NCI-H1048 (cell line): ENCODE measurements at regions not wholly inside any gene's neighbourhood (a gene's known extent, or its start where the extent isn't known, plus 50 kb on each side); places are given as distances from the start of the nearest gene placed in this dataset.

Experiments
- DNase-seq: peaks from one replicate; lab custom pipeline; 2025; lab: John Stamatoyannopoulos, UW

DNA sequence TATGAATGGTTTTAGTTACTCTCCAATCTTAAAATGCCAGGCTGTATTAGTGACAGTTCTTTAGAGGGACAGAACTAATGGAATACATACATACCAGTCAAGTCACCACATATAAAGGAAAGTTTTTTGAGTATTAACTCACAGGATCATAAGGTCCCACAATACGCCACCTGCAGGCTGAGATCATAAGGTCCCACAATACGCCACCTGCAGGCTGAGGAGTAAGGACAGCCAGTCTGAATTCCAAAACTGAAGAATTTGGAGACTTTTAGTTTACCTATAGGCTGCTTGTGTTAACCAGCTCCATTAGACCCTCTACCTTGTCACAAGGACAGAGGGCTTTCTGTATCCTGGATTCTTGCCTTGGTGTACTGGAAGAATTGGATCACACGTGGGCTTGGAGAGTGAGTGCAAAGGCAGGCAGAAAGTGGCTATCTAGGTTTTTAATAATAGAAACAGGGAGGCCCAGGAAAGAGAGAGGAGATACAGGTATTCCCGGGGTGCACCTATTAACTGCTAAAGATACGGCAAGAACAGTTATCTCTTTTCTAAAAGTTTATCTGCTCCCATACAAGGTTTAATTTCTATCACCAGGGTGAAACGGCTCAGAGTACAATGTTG, 234.9 kb upstream of the CYRIA start:
- DNase-seq = no peak

DNA sequence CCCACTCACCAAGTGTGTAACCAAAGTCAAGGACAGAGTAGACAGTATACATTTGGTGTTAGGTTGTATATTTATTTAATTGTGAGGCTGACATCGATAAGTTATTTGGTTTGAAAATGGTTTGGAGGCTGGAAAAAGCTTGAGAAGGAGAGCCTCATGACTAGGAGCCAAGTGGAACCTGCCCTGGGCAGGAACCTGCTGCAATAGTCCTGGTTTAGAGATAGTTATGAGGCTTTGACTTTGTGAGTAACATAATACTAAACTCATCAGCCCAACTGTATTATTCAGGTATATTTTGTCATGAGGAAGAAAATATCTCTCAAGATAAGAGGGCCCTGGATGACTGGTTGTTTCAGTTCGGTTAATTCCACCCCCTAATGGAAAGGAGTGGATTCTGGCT, 234.3 kb upstream of the CYRIA start:
- DNase-seq = no peak

DNA sequence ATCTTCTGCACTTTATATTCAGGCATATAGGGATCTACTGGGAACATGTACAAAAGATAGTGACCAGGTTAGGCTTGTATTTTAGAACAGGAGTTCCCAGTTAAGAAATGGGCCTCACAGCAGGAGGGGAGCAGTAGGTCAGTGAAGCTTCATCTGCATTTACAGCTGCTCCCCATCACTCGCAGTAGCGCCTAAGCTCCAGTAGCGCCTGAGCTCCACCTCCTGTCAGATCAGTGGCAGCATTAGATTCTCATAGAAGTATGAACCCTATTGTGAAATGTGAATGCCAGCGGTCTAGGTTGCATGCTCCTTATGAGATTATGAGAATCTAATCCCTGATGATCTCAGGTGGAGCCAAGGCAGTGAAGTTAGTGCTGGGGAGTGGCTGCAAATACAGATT, 224.4 kb upstream of the CYRIA start:
- no peak for DNase-seq

DNA sequence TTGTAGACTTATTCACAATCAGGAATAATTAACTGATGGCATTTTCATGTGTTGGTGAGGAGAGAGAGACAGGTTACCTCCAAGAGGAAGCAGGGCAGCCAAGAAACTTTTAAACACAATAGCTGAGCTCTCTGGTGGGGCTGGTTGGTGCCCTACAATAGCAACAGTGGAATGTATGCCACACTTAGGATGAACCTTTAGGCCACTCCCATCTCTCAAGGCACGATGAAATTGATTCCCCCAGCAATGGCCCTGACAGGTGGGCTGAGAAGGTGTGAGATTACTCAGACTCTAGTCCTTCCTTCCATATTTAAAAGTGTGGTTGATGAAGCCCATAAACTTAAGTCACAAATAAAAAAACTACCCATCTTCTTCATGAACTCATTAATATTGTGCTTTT, 219.4 kb upstream of the CYRIA start:
- DNase-seq = no peak

DNA sequence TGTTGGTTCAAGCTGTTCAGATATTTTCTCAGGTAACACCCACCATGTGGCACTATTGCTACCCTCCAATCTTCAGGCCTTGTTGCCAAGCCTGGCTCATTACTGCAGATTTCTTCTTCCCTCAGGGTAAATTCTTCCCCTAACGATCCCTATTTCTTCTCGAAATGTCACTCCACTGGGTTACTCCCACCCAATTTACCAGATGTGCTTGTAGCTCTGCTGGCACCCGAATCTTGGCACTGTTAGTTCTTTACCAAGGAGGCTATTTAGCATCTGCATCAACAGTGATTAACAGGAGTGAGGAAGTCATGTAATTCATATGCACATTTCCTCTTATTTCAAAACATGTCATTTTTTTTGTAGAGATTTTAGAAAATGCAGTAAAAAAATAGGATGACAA, 217.1 kb upstream of the CYRIA start:
- DNase-seq = no peak

DNA sequence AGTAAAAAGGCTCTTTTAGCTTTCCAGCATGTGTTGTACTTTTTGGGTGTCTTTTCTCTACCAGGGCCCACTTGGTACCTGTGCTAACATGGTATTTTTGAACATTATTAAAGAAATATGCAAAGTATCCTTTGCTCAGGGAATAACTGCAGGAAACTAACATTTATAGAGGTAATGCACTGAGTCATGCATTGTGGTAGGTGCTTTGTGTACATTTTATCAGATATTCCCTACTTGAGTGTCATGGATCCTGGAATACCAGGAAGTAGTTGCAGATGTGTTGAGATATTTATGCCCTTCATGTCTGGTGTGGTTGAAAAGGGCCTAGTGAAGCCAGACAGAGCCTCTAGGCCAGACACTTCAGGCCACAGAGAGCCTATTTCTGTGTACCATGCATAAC, 215.5 kb upstream of the CYRIA start:
- DNase-seq = no peak

DNA sequence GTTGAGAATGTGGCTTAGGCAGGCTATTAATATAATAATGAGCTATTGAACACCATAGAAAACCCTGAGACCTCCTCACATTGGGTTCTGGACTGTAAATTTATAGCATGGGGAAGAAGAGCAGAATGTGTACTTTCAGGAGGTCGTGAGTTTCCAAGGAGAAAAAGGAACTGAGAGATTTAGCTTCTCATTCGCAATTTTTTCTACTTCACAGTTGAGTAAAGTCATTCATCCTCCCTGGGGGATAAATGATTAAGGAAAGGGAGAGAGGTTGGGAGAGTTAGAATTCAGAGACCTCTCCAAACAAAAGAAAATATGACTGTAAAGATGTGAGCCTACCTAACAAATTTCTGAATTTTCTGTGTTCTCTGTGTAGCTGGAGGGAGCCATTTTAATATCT, 205.8 kb upstream of the CYRIA start:
- no peak for DNase-seq

DNA sequence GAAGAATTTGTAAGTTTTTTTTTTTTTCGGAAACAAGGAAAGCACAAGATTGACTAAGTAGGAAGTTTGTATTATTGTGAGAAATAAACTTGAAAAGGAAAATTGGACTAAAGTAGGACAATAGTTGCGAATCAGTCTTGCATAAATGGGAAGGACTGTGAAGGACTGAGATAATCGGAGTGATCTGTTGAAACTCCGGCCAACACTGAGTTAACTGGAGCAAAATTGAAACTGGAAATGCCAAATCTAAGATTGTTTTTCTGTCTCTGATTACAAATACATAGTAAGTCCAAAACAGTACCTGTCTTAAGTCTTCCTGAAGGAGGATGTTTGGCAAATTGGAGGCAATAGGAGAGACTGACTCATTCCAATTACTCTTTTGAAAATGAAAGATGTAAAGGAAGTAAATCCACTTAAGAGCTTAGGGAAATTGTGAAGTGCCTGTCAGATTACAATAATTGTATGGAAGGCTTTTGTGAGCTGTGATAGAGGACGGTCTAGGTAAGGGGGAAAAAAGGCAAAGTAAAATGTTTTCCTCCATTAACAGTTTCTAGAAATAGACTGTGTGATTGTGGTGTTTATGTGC, 204.9 kb upstream of the CYRIA start:
- DNase-seq = no peak

DNA sequence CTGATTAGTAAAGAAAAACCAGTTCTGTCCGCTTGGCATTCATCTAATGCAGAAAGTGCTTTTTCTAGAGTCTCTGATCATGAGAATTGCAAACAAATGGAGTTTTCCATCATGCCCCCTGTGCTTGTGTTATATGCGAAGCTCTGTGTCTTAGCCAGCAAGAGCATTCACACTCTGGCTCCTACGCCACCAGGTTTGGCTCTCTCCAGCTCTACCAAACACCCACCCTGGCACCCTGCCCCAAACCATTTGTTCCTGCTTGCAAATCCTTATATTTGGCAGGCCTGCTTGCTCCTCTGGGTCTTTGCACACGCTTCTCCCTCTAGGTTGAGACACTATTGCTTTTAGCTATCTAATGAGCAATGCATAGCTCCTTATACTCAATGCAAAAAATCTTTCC, 204.1 kb upstream of the CYRIA start:
- no peak for DNase-seq

DNA sequence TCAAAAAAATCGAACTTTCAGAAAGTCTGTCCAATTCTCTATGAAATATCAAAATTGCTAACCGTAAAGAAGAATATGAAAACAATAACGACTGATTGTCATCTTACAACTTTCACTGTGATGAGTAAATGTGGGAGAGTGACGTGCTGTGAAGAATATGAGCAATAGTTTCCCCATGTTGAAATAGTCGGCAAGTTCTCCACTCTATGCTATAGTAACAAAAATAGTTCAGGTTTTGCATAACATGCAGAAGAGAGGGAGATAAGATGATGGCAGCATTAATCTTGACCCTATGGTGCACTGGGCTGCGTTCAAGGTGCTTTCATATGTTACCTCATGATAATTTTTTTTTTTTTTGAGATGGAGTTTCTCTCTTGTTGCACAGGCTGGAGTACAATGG, 196.8 kb upstream of the CYRIA start:
- DNase-seq = no peak

DNA sequence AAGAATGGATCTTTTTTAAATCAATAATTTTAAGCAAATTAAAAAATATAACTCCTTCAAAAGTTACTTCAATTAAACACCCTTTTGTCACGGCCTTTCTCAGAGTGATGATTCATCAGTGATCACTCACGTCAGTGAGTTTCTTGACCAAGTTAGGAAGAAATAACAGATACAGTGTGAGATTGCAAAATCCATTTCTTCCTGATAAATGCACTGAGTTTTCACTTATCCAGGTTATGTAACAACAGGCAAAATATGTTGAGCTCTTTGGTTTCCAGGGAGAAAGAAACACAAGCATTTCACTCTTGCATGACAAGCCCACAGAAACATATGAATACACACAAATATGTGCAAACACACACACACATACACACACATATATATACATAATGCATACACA, 195.9 kb upstream of the CYRIA start:
- no peak for DNase-seq

DNA sequence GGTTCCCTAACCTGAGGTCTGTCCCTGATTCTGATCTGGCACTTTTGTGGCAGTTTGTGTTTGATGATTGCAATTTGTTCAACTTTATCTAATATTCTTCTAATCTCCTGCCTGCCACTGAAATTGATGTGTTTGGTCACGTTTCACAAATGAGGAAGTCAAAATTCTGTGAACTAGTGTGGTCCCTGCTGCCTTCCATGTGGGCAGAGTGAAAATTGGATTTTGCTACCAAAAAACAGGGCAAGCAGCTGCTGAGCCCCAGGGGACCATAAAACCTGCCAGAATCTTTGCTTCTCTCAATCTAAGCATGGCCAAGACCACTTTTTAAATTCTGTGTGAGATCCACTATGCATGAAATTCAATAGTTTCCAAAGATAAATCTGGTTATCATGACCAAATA, 195.5 kb upstream of the CYRIA start:
- no peak for DNase-seq

DNA sequence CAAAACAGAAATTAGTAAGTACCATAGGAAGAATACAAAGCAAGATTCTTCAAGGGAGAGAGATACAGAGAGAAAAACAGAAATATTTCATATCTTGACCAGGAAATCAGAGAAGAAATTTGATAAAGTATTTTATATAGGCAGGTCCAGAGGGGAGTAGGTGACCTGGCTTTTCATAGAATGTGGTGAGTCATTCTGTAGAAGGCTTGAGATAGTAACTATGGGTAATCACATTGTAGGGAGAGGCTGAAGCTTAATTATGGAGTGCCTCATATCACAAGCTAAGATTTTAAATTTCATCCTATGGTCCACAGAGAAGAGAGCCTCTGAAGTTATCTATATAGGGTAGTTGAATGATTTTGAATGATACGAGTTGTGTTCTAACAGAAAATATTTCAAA, 195.0 kb upstream of the CYRIA start:
- no peak for DNase-seq

DNA sequence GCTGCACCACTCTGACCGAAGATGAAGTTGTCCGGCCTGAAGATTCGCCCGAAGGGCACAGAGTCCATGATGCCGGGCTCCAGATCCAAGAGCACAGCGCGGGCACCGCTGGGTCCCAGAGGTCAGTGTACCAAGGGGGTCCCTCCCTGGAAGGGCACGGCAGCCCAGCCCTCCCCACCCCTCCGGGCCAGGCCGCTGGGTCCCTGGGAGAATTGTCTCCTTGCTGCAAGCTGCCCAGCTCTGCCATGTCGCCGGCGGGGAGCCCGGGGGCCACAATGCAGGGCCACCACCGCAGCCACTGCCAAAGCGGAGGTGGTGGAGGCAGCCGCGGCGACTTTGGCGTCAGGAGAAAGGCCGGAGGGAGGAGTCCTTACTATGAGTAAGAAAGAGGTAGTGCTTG, 189.5 kb upstream of the CYRIA start:
- DNase-seq = no peak

DNA sequence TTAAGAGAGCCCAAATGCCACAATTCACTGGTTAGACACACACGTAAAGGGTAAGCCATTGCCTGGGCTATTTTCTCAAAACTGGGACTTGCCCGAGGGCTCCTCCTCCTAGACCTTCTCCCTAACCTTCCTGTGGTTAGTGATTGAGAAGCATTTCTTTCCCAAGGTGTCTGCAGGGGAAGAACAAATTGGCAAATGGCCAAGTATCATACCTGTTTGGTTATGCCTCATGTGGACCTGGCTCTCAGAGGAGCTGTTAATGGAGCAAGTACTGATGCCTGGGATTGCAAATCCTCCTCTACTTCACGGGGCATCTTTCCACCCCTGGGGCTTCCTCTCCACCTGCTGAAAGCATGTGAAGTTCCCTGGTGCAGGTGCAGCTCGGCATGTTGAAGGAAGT, 187.5 kb upstream of the CYRIA start:
- no peak for DNase-seq

DNA sequence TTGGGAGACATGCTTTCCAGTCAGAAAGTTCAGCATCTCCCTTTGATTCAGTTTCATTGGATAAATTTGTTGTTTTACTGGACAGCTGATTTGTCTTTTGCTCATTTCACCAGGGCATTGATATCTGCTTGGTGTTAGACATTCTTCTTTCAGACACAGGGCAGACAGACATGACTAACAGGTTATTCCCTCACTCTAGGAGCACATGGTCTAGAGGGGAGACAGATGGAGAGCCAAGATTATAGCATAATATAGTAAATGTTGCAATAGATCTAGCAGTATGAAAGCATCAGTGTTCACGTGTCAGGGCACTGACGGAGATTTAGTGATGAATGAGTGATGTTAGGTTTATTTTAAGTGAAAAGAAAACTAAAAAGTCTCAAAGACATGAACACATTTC, 187.0 kb upstream of the CYRIA start:
- DNase-seq = no peak

DNA sequence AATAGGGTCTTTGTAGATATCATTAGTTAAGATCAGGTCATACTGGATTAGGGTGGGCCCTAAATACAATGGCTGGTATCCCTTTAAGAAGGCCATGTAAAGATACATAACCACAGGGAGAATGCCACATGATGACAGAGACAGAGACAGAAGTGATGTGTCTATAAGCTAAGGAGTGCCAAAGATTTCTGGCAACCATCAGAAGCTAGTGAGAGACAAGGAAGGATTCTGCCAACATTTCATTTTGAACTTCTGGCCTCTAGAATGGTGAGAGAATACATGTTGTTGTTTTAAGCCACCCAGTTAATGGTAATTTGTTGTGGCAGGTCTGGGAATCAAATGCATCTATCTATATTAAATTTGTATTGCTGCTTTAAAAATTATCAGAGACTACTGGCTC, 185.5 kb upstream of the CYRIA start:
- DNase-seq = no peak

DNA sequence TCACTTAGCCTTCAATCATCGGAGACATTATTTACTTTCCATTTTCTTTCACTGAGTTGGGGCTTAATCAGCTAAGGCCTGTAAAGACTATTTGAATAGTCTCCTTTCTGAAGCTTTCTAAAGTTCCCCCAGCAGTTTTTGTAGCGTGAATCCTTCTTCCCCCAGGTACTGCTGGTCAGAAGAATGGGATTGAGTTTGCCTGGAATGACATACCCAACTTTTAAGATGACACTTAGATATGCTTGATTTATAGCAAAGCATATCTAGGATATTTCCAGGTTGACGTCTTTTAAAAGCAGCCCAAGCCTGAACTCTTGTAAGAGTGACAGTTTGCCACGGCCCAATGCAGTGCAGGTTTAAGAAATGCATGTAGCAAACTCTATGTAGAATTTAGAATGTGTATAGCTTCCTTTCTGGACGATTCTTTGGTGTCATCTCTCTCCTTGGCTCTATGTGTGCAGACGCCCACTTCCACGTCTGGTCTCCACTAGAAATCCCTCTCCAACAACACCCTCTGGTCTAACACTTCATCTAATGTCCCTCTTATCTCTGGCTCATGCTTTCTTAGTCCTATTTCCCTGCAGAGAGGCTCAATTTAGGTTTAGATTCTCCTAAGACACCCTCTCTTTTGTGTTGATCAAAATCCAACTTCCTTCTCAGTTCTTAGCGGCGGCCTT, 175.0 kb upstream of the CYRIA start:
- no peak for DNase-seq

DNA sequence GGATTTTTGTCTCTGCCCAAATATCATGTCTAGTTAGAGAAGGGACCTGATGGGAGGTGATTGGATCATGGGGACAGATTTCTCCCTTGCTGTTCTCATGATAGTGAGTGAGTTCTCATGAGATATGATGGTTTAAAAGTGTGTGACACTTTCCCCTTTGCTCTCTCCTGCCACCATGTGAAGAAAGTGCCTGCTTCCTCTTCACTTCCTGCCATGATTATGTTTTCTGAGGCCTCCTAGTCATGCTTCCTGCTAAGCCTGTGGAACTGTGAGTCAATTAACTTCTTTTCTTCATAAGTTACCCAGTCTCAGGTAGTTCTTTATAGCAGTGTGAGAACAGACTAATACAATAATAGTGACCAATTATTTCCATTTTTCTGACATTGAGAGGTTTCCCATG, 167.3 kb upstream of the CYRIA start:
- no peak for DNase-seq

DNA sequence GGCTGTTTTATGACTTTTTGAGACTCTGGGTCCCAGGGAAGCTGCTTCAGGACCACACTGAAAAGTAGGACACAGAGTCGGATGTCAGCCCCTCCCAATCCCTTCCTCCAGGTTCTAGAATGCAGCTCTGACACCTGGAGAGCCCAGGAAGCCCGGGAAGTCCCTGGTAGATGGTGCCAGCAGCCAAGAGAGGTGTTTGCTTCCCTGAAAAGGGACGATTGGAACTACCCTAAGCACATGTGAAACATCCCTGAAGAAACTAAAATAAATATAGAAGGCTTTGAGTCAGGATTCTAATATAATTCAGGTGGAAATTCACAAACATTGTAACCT, 163.2 kb upstream of the CYRIA start:
- DNase-seq = no peak

DNA sequence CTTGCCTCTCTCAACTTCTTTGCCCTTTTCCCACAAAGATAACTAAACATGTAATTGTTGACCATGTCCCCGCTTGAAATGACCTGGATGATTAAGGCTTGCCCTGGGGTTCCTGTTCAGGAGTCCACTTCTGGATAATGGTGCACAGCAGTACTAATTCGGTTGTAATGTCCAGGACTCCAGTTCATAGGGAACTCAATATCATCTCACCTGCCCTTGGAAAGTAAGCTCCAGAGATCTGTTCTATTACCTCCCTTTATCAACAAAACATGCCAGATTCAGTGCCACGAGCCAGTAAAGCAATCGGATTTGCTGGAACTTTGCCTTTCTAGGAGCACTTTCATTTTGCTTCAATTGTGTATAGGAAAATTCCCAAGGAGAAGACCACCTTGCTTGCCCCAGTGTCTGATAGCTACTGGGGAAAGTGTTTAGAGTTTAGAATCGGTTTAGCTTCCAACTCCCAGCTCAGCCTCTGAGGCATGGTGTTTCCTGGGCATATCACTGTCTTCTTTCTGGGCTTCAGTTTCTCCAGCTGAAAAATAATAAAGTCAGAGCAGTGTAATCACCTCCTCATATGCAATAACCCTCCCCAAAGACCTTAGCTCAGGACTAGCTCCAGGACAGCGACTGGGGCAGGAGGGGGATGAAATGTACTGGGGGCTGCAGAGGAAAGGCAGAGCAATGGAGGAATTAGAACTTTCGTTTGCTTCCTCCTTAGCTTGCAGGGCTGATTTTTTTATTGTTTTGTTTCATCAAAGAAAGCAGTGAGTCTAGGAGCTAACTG, 162.6 kb upstream of the CYRIA start:
- no peak for DNase-seq

DNA sequence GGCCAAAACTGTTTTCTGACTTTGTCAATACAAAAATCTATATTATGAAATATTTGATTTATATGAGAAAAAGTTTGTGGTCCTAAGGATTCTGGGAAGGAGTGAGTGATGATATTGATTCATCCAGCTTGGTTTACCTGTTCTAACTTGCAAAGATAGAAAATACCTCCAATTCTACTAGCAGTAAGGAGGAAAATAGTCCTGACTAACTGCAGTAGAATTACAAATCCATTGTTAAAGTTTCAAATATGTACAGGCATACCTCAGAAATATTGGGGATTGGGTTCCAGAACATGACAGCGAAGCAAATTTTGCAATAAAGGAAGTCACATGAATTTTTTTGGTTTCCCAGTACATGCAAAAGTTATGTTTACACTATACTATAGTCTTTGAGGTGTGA, 158.8 kb upstream of the CYRIA start:
- DNase-seq = no peak

DNA sequence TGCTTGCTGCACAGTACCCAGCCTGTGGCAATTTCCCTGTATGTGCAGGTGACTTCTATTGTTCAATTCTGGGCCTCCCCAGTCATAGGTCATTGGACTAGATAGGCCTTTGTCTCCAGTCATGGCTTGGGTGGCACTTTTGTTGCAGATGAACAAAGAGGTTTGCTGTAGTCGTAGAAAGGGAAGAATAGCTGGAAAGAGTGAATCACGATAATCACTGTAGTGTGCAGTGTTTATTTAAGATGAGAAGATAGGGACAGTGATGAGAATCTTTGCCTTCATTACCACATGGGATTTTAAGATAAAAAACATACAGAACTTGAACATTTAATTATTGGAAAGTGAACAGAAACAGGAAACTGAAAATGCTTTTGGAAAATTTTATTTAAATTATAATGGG, 156.1 kb upstream of the CYRIA start:
- DNase-seq = no peak

DNA sequence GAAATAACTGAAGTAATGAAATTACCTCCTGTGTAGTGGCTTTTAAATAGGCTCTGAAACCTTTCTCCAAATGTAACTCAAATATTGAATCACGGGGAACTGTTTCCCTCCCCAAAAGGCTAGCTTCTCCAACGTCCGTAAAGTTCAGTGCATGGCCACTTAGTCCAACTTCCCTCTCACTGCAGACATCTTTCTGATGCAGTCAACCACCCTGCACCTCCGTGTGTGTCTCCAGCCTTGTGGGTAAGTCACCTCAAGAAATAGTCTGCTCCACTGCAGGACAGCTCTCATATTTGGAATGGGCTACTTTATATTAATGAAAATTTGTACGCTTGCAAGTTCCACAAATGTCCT, 152.5 kb upstream of the CYRIA start:
- no peak for DNase-seq
